HCT116 (cell line): ENCODE measurements at regions not wholly inside any gene's neighbourhood (a gene's known extent, or its start where the extent isn't known, plus 50 kb on each side); places are given as distances from the start of the nearest gene placed in this dataset.

Experiments used
- ATAC-seq: fragments of 200-7000 bp; cut with Tn5 transposase; 2 replicates; pipeline ENCODE4 v1.9.1; 2020; ENCODE audit warnings: mild to moderate bottlenecking, moderate library complexity
- BruUV-seq: library from RNA; stranded (reverse); fragments of 400-500 nt; replicated peaks from 2 replicates; lab custom pipeline; 2021; lab: Mats Ljungman, UMichigan
- CTCF ChIA-PET: fragments of 300-600 bp; sonication (Branson Sonifier 250); formaldehyde crosslinking; loops from one replicate; lab custom pipeline; 2021; ENCODE audit warnings: antibody characterized with exemption; lab: Charles Lee
- POLR2A ChIA-PET: fragments of 300-600, 350-600 bp; sonication (Branson Sonifier 250); formaldehyde crosslinking; loops from one replicate; lab custom pipeline; 2021; ENCODE audit warnings: antibody characterized with exemption; lab: Charles Lee
- RAD21 ChIA-PET, 2 experiments: fragments of 300-600 bp; sonication (Branson Sonifier 250); formaldehyde crosslinking; loops; one replicate each; lab custom pipeline; 2023; ENCODE audit warnings: low total read pairs in 2 of 2; ENCODE audit not compliant: uncharacterized antibody in 2 of 2, unreplicated experiment in 2 of 2, low non-redundant PET in 1 of 2; lab: Charles Lee
- DNase-seq: peaks from one replicate; pipeline ENCODE4 v3.0.0-alpha.2; 2010; ENCODE audit warnings: low read depth, low spot score
- H2AFZ ChIP-seq: fragments of 200-600 bp; shearing (Covaris generic), sonication (generic); 2 replicates; pipeline ENCODE4 v1.6.1; 2017; ENCODE audit warnings: low read depth, mixed run types, mixed read lengths, antibody characterized with exemption, low read length; ENCODE audit not compliant: poor library complexity, severe bottlenecking
- H3K27ac ChIP-seq: 2 replicates; pipeline ENCODE4 v1.5.1; 2012; ENCODE audit warnings: low read depth, low read length
- H3K27me3 ChIP-seq: fragments of 200-600 bp; sonication (generic); 2 replicates; pipeline ENCODE4 v1.6.1; 2016; ENCODE audit warnings: mixed run types, low read length, mixed read lengths; ENCODE audit not compliant: insufficient read depth
- H3K36me3 ChIP-seq, 2 experiments: fragments of 200-500 bp in 1 of 2; fragments of 200-600 bp in 1 of 2; sonication (Bioruptor generic) in 1 of 2; sonication (generic) in 1 of 2; 2 replicates each; pipeline versions ENCODE4 v1.5.1 to v1.6.1; 2014 to 2016; ENCODE audit warnings: low read length in 2 of 2, inconsistent platforms in 1 of 2, mixed read lengths in 1 of 2, mixed run types in 1 of 2; ENCODE audit not compliant: insufficient read depth in 2 of 2, control insufficient read depth in 1 of 2
- H3K4me1 ChIP-seq, 2 experiments: fragments of 200-600 bp in 1 of 2; sonication (generic) in 1 of 2; 2 replicates each; pipeline versions ENCODE4 v1.5.1 to v1.6.1; 2012 to 2017; ENCODE audit warnings: low read length in 2 of 2, inconsistent platforms in 1 of 2, mild to moderate bottlenecking in 1 of 2, mixed read lengths in 1 of 2, mixed run types in 1 of 2, moderate library complexity in 1 of 2; ENCODE audit not compliant: insufficient read depth in 2 of 2, control insufficient read depth in 1 of 2
- H3K4me2 ChIP-seq: fragments of 200-600 bp; sonication (generic); 2 replicates; pipeline ENCODE4 v1.6.1; 2017; ENCODE audit warnings: mixed run types, low read length, mixed read lengths
- H3K4me3 ChIP-seq, 2 experiments: fragments of 200-600 bp in 1 of 2; sonication (generic) in 1 of 2; replicated peaks in 1 of 2; 2 replicates each; pipeline ENCODE4 v1.5.1; 2011 to 2016; ENCODE audit warnings: low read length in 2 of 2, control low read depth in 1 of 2, low read depth in 1 of 2, mild to moderate bottlenecking in 1 of 2, mixed read lengths in 1 of 2, mixed run types in 1 of 2
- H3K79me2 ChIP-seq: fragments of 200-600 bp; sonication (generic); 2 replicates; pipeline ENCODE4 v1.6.1; 2017; ENCODE audit warnings: mild to moderate bottlenecking, mixed run types, low read length, moderate library complexity, mixed read lengths; ENCODE audit not compliant: insufficient read depth
- H3K9ac ChIP-seq: fragments of 200-600 bp; sonication (generic); 2 replicates; pipeline ENCODE4 v1.6.1; 2016; ENCODE audit warnings: low read length, mixed read lengths
- H3K9me2 ChIP-seq: fragments of 200-600 bp; sonication (generic), shearing (Covaris generic); 2 replicates; pipeline ENCODE4 v1.6.1; 2017; ENCODE audit warnings: mixed run types, mild to moderate bottlenecking, moderate library complexity; ENCODE audit not compliant: insufficient read depth
- H3K9me3 ChIP-seq, 2 experiments: fragments of 200-500 bp in 1 of 2; fragments of 200-600 bp in 1 of 2; sonication (Bioruptor generic) in 1 of 2; sonication (generic) in 1 of 2; 2 replicates each; pipeline ENCODE4 v1.6.1; 2014 to 2017; ENCODE audit warnings: low read length in 2 of 2, mixed read lengths in 2 of 2, inconsistent platforms in 1 of 2, low read depth in 1 of 2, mild to moderate bottlenecking in 1 of 2, mixed run types in 1 of 2, moderate library complexity in 1 of 2; ENCODE audit not compliant: control insufficient read depth in 1 of 2, insufficient read depth in 1 of 2
- H4K20me1 ChIP-seq: fragments of 200-600 bp; sonication (generic), shearing (Covaris generic); 2 replicates; pipeline ENCODE4 v1.6.1; 2017; ENCODE audit warnings: mixed run types, mild to moderate bottlenecking, moderate library complexity; ENCODE audit not compliant: insufficient read depth
- ATF3 ChIP-seq: IDR thresholded peaks from 2 replicates; pipeline ENCODE4 v1.6.1; 2012
- CBX3 ChIP-seq: IDR thresholded peaks from 2 replicates; pipeline ENCODE4 v1.6.1; 2012; ENCODE audit warnings: low read depth
- CEBPB ChIP-seq: IDR thresholded peaks from 2 replicates; pipeline ENCODE4 v1.6.1; 2012; ENCODE audit warnings: low read depth
- CTCF ChIP-seq, 3 experiments: fragments of 200-600 bp in 1 of 3; sonication (generic) in 1 of 3; IDR thresholded peaks in 2 of 3; conservative IDR thresholded peaks in 1 of 3; 2 replicates each; pipeline ENCODE4 v1.5.1; 2012 to 2017; ENCODE audit warnings: low read depth in 2 of 3, low read length in 2 of 3, antibody characterized with exemption in 1 of 3, borderline replicate concordance in 1 of 3, control low read depth in 1 of 3, mild to moderate bottlenecking in 1 of 3, mixed read lengths in 1 of 3, mixed run types in 1 of 3, moderate library complexity in 1 of 3; ENCODE audit not compliant: insufficient read depth in 1 of 3
- EGR1 ChIP-seq: IDR thresholded peaks from 2 replicates; pipeline ENCODE4 v1.6.1; 2012; ENCODE audit warnings: low read depth
- ELF1 ChIP-seq: IDR thresholded peaks from 2 replicates; pipeline ENCODE4 v1.6.1; 2012; ENCODE audit warnings: low read depth, borderline replicate concordance
- EZH2 ChIP-seq: fragments of 200-600 bp; sonication (generic); IDR thresholded peaks from 2 replicates; pipeline ENCODE4 v1.6.1; 2017; ENCODE audit warnings: antibody characterized with exemption, mixed run types
- EZH2phosphoT487 ChIP-seq: fragments of 200-600 bp; IDR thresholded peaks from 2 replicates; pipeline ENCODE4 v1.6.1; 2018; ENCODE audit warnings: antibody characterized with exemption, borderline replicate concordance
- JUND ChIP-seq: IDR thresholded peaks from 2 replicates; pipeline ENCODE4 v1.6.1; 2012
- MAX ChIP-seq: IDR thresholded peaks from 2 replicates; pipeline ENCODE4 v1.6.1; 2012
- POLR2AphosphoS5 ChIP-seq: IDR thresholded peaks from 2 replicates; pipeline ENCODE4 v1.6.1; 2011; ENCODE audit warnings: mild to moderate bottlenecking, low read depth, low read length, moderate library complexity
- RAD21 ChIP-seq: IDR thresholded peaks from 2 replicates; pipeline ENCODE4 v1.6.1; 2012; ENCODE audit warnings: low read depth, mild to moderate bottlenecking
- REST ChIP-seq: IDR thresholded peaks from 2 replicates; pipeline ENCODE4 v1.6.1; 2012; ENCODE audit warnings: low read depth
- SIN3A ChIP-seq: IDR thresholded peaks from 2 replicates; pipeline ENCODE4 v1.6.1; 2012; ENCODE audit warnings: low read depth
- SP1 ChIP-seq: IDR thresholded peaks from 2 replicates; pipeline ENCODE4 v1.6.1; 2012; ENCODE audit warnings: low read depth
- SRF ChIP-seq: IDR thresholded peaks from 2 replicates; pipeline ENCODE4 v1.6.1; 2012; ENCODE audit warnings: low read depth
- TCF7L2 ChIP-seq: IDR thresholded peaks from 2 replicates; pipeline ENCODE4 v1.7.0; 2011; ENCODE audit warnings: borderline replicate concordance, inconsistent platforms; ENCODE audit not compliant: insufficient read depth, insufficient read length; ENCODE audit errors: extremely low read depth
- YY1 ChIP-seq: IDR thresholded peaks from 2 replicates; pipeline ENCODE4 v1.6.1; 2011; ENCODE audit warnings: low read length, low read depth, moderate library complexity, mild to moderate bottlenecking; ENCODE audit not compliant: insufficient replicate concordance; ENCODE audit errors: extremely low read depth
- ZFX ChIP-seq: fragments of 450-650 bp; IDR thresholded peaks from 2 replicates; pipeline ENCODE4 v1.6.1; 2017
- intact Hi-C: fragments of 100-400 bp; cut with micrococcal nuclease; formaldehyde crosslinking; loops from 2 replicates; pipeline ENCODE4 v1.10.0; 2022

- no peak for ATAC-seq
- no peaks in the 10 kb centered on the region for H3K79me2 ChIP-seq
- H3K4me3 ChIP-seq: no peak overlapping the region
- no peaks in the 10 kb centered on the region for H3K9me3 ChIP-seq
- H3K36me3 ChIP-seq: no peaks in the 10 kb centered on the region
- no peak overlapping the region for H3K9ac ChIP-seq
- BruUV-seq: no TSS peak
- H4K20me1 ChIP-seq: no peaks in the 10 kb centered on the region
- CTCF ChIA-PET: no interaction called here
- H3K9me2 ChIP-seq: no peaks in the 10 kb centered on the region
- H3K27me3 ChIP-seq: no peaks in the 10 kb centered on the region
- TF ChIP-seq EGR1: no peak
- TF ChIP-seq TCF7L2: no peak
- no peak for TF ChIP-seq SP1
- TF ChIP-seq SRF: no peak
- no peak for TF ChIP-seq CTCF (IDR thresholded peaks at IDR 0.05 in 2 of 3, conservative IDR thresholded peaks at IDR 0.05 in 1 of 3; ENCODE audit: borderline replicate concordance in 1 of 3, insufficient read depth in 1 of 3, low read depth in 2 of 3, low read length in 2 of 3)
- no peak for TF ChIP-seq YY1
- TF ChIP-seq EZH2: no peak
- no peak for TF ChIP-seq JUND
- TF ChIP-seq CEBPB: no peak
- TF ChIP-seq POLR2AphosphoS5: no peak
- no peak for TF ChIP-seq REST
- TF ChIP-seq ELF1: no peak
- no peak for TF ChIP-seq MAX
- TF ChIP-seq SIN3A: no peak
- no peak for TF ChIP-seq RAD21
- no peak for TF ChIP-seq ZFX
- TF ChIP-seq EZH2phosphoT487: no peak
- no peak for TF ChIP-seq ATF3
- TF ChIP-seq CBX3: no peak
- intact Hi-C loops: no loop called here
- peaks cover 21 to 72% of the 10 kb centered on the region in 2 experiments for H3K4me1 ChIP-seq
- H3K4me2 ChIP-seq: no peak overlapping the region
- H2AFZ ChIP-seq: no peak overlapping the region
- DNase-seq: no peak
- POLR2A ChIA-PET: interaction anchor here (0.7 kb wide), 1 partner anchor 22 kb away, joined by 3 read pairs; no protein-coding TSS in a partner anchor
- no peak overlapping the region for H3K27ac ChIP-seq
- RAD21 ChIA-PET: no interaction called here
Observed at GRCh38 chr1:94602316-94602715, 60.8 kb upstream of the F3 start.
